Upper lobe of right lung (tissue), 1 donor: ENCODE measurements at regions not wholly inside any gene's neighbourhood (a gene's known extent, or its start where the extent isn't known, plus 50 kb on each side); places are given as distances from the start of the nearest gene placed in this dataset.

Source experiments
- ATAC-seq: fragments of 200-7000 bp; cut with Tn5 transposase; one replicate; pipeline ENCODE4 v1.9.1; 2020; ENCODE audit warnings: mild to moderate bottlenecking, moderate library complexity
- DNase-seq: peaks from one replicate; pipeline ENCODE4 v3.0.0-alpha.2; 2020
- H3K27ac ChIP-seq: fragments of 200-600 bp; one replicate; pipeline ENCODE4 v1.8.0; 2022
- H3K27me3 ChIP-seq: fragments of 200-600 bp; one replicate; pipeline ENCODE4 v1.8.0; 2022; ENCODE audit warnings: mild to moderate bottlenecking
- H3K36me3 ChIP-seq: fragments of 200-600 bp; one replicate; pipeline ENCODE4 v1.8.0; 2022
- H3K4me1 ChIP-seq: fragments of 200-600 bp; one replicate; pipeline ENCODE4 v1.8.0; 2022
- H3K4me3 ChIP-seq: fragments of 200-600 bp; one replicate; pipeline ENCODE4 v1.8.0; 2022; ENCODE audit warnings: mild to moderate bottlenecking
- H3K9me3 ChIP-seq: fragments of 200-600 bp; one replicate; pipeline ENCODE4 v1.8.0; 2022
- intact Hi-C: fragments of 100-400 bp; cut with DNase I; formaldehyde crosslinking; loops from one replicate; pipeline ENCODE4 v1.11.0; 2022
- TF ChIP-seq, protein P1 (sequence below): fragments of 200-600 bp; IDR thresholded peaks from one replicate; pipeline ENCODE4 v1.8.0; 2022; ENCODE audit warnings: antibody characterized with exemption
- donor health status: DM: no; HTN: yes; CAD: no; lungs with severe emphysema.

- DNase-seq (no peak), ATAC-seq (no peak)
- Histone ChIP-seq H3K4me3 (no peak overlapping the region), H3K9me3 (no peaks in the 10 kb centered on the region), H3K4me1 (no peaks in the 10 kb centered on the region), H3K36me3 (no peaks in the 10 kb centered on the region), H3K27ac (no peak overlapping the region), H3K27me3 (no peaks in the 10 kb centered on the region)
- intact Hi-C loops = no loop called here
- TF ChIP-seq, protein P1, sequence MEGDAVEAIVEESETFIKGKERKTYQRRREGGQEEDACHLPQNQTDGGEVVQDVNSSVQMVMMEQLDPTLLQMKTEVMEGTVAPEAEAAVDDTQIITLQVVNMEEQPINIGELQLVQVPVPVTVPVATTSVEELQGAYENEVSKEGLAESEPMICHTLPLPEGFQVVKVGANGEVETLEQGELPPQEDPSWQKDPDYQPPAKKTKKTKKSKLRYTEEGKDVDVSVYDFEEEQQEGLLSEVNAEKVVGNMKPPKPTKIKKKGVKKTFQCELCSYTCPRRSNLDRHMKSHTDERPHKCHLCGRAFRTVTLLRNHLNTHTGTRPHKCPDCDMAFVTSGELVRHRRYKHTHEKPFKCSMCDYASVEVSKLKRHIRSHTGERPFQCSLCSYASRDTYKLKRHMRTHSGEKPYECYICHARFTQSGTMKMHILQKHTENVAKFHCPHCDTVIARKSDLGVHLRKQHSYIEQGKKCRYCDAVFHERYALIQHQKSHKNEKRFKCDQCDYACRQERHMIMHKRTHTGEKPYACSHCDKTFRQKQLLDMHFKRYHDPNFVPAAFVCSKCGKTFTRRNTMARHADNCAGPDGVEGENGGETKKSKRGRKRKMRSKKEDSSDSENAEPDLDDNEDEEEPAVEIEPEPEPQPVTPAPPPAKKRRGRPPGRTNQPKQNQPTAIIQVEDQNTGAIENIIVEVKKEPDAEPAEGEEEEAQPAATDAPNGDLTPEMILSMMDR = no peak
Observed at GRCh38 chr6:14339711-14340584, 222.4 kb downstream of the CD83 start.

GRCh38 chr6:14344486-14344885 lies 226.9 kb downstream of the CD83 start:
- DNase-seq (no peak), ATAC-seq (no peak)
- TF ChIP-seq, protein P1 = no peak
- H3K27me3 ChIP-seq = no peaks in the 10 kb centered on the region
- H3K9me3 ChIP-seq = no peaks in the 10 kb centered on the region
- no peak overlapping the region for H3K4me3 ChIP-seq
- no peak overlapping the region for H3K27ac ChIP-seq
- H3K4me1 ChIP-seq = no peaks in the 10 kb centered on the region
- intact Hi-C loops = no loop called here
- no peaks in the 10 kb centered on the region for H3K36me3 ChIP-seq

- TF ChIP-seq, protein P1 = no peak
- no peak for DNase-seq
- Histone ChIP-seq H3K9me3 (no peaks in the 10 kb centered on the region), H3K27me3 (no peaks in the 10 kb centered on the region), H3K36me3 (no peaks in the 10 kb centered on the region), H3K27ac (no peak overlapping the region), H3K4me3 (no peak overlapping the region), H3K4me1 (no peaks in the 10 kb centered on the region)
- ATAC-seq = no peak
- intact Hi-C loops = no loop called here
Observed at GRCh38 chr6:14348389-14348788, 230.8 kb downstream of the CD83 start.

DNA sequence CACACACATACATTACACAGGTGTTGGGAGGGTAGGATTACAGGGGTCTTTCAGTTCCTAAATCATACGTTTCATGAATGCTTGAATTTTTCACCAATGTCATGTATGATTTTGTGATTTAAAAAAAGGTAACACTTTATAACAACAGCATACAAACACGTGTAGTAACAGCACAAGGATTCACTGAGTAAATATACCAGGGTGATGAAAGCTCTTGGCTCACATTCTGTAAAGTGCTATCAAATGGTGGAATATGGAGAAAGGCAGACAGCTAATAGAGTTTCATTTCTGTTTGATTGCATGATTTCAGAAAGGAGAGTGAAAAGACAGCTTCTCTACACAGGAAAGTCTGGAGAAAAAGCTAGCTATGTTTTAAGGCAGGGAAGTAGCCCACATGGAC lies 231.9 kb downstream of the CD83 start:
- DNase-seq (no peak), ATAC-seq (no peak)
- Histone ChIP-seq H3K4me3 (no peak overlapping the region), H3K4me1 (no peaks in the 10 kb centered on the region), H3K36me3 (no peaks in the 10 kb centered on the region), H3K27ac (no peak overlapping the region), H3K9me3 (no peaks in the 10 kb centered on the region), H3K27me3 (no peaks in the 10 kb centered on the region)
- TF ChIP-seq, protein P1 = no peak
- intact Hi-C loops = no loop called here

GRCh38 chr6:14350210-14350609 lies 232.6 kb downstream of the CD83 start:
- DNase-seq (no peak), ATAC-seq (no peak)
- H3K4me1 ChIP-seq = no peaks in the 10 kb centered on the region
- H3K9me3 ChIP-seq = no peaks in the 10 kb centered on the region
- intact Hi-C loops = no loop called here
- TF ChIP-seq, protein P1 = no peak
- no peak overlapping the region for H3K27ac ChIP-seq
- H3K4me3 ChIP-seq = no peak overlapping the region
- no peaks in the 10 kb centered on the region for H3K36me3 ChIP-seq
- no peaks in the 10 kb centered on the region for H3K27me3 ChIP-seq
